Pancreas (tissue), 10 donors: ENCODE measurements at regions not wholly inside any gene's neighbourhood (a gene's known extent, or its start where the extent isn't known, plus 50 kb on each side); places are given as distances from the start of the nearest gene placed in this dataset.

ENCODE experiments used
- ATAC-seq, 4 donors: fragments of 200-7000 bp; cut with Tn5 transposase; one replicate each; pipeline versions ENCODE4 v1.8.0 to v1.9.1; 2020; ENCODE audit warnings: mild to moderate bottlenecking in 4 of 4, moderate library complexity in 4 of 4
- DNase-seq, 6 donors: peaks; one replicate each; pipeline ENCODE4 v3.0.0-alpha.2; 2020
- FAIRE-seq: peaks from 2 replicates; lab custom pipeline; 2012; peaks lifted over from hg19 to GRCh38; lab: Jason Lieb, UNC
- H3K27ac ChIP-seq, 4 donors: fragments of 200-600 bp; sonication (generic); 1 replicate in 3 of 4; 2 replicates in 1 of 4; pipeline versions ENCODE4 v1.5.0 to v1.8.0; 2020
- H3K27me3 ChIP-seq, 4 donors: fragments of 200-600 bp; one replicate each; pipeline ENCODE4 v1.8.0; 2021
- H3K36me3 ChIP-seq, 3 donors: fragments of 200-600 bp; sonication (generic) in 1 of 3; one replicate each; pipeline versions ENCODE4 v1.5.0 to v1.8.0; 2020 to 2021
- H3K4me1 ChIP-seq, 3 donors: fragments of 200-600 bp; one replicate each; pipeline ENCODE4 v1.8.0; 2021
- H3K4me3 ChIP-seq, 4 donors: fragments of 200-600 bp; sonication (generic) in 2 of 4; one replicate each; pipeline versions ENCODE4 v1.5.0 to v1.8.0; 2020 to 2021
- H3K9me3 ChIP-seq, 4 donors: fragments of 200-600 bp; one replicate each; pipeline ENCODE4 v1.8.0; 2021
- WGBS, 2 donors: extraction: QIAGEN DNeasy Blood & Tissue Kit; methylation state at CpG; one replicate each; pipeline ENCODE4 v1.1.7; 2013; 5-methylcytosine and 5-hydroxymethylcytosine counted together
- intact Hi-C, 3 donors: fragments of 100-400 bp; cut with DNase I; formaldehyde crosslinking; loops; one replicate each; pipeline versions ENCODE4 v1.11.1 to v1.14.2; 2022
- TF ChIP-seq, protein P1 (sequence below), 4 donors: fragments of 200-600 bp; sonication (generic) in 3 of 4; IDR thresholded peaks; one replicate each; pipeline versions ENCODE4 v1.5.0 to v1.8.0; 2021; ENCODE audit warnings: antibody characterized with exemption in 4 of 4
- donor health status: healthy with polysubstance abuse.
- donor health status: DM: no; HTN: no; CAD: no; lungs with moderate emphysema.
- donor health status: DM: no; HTN: no; CAD: no.
- donor health status: control.
- donor health status: control.
- donor health status: Bipolar disorder and iron deficiency.
- donor health status: DM: yes; HTN: yes; CAD: no.
- donor health status: DM: no; HTN: no; CAD: no.
- donor health status: DM: no; HTN: no; CAD: no.
- donor health status: DM: yes; HTN: yes; CAD: no.

DNA sequence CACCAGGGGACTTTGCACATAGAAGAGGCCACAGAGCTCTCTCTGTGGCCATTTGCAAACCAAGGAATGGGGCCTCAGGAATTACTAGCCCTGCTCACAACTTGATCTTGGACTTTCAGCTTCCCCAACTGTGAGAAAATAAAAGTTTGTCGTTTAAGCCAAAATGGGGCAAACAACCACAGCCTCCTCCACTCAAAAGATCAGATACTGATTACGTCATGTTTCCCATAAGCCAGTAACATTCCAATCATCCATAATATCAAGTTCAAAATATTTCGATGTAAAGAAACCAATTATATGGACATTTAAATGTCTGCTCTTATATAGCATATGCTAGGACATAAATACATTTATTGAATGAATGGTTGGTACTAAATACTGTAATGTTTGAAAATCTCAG, 307.5 kb upstream of the HAND2 start:
- H3K27me3 ChIP-seq, result no peaks in the 10 kb centered on the region
- no peaks in the 10 kb centered on the region for H3K4me1 ChIP-seq
- H3K9me3 ChIP-seq, result no peaks in the 10 kb centered on the region
- no peak overlapping the region for H3K4me3 ChIP-seq
- no peak overlapping the region for H3K27ac ChIP-seq
- intact Hi-C loops, result no loop called here
- DNase-seq (no peak), FAIRE-seq (no peak), ATAC-seq (no peak)
- no peaks in the 10 kb centered on the region for H3K36me3 ChIP-seq
- 69 to 71% methylated on average over 3 of the region's 3 CpGs for WGBS, 2 donors
- TF ChIP-seq, protein P1, sequence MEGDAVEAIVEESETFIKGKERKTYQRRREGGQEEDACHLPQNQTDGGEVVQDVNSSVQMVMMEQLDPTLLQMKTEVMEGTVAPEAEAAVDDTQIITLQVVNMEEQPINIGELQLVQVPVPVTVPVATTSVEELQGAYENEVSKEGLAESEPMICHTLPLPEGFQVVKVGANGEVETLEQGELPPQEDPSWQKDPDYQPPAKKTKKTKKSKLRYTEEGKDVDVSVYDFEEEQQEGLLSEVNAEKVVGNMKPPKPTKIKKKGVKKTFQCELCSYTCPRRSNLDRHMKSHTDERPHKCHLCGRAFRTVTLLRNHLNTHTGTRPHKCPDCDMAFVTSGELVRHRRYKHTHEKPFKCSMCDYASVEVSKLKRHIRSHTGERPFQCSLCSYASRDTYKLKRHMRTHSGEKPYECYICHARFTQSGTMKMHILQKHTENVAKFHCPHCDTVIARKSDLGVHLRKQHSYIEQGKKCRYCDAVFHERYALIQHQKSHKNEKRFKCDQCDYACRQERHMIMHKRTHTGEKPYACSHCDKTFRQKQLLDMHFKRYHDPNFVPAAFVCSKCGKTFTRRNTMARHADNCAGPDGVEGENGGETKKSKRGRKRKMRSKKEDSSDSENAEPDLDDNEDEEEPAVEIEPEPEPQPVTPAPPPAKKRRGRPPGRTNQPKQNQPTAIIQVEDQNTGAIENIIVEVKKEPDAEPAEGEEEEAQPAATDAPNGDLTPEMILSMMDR (IDR thresholded peaks at IDR 0.05), result no peak

DNA sequence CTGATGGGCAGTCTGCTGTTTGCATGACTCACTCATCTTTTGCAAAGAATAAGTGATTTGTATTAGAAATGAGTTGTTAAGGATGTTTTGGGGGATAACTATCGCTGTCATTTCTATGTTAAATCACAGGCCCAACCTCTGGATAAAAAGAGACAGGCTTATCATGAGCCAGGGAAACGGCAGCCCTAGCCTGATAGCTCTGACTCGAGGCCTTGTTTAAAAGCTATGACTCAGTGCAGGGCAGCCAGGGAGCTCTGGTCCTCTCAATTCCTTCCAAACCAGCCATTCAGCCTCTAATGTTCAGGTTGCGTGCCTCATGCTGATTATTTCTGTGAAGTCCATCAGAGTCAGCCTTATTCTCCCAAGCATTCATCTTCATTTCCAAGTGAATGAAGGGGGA, 305.9 kb upstream of the HAND2 start:
- 58 to 62% methylated on average over 4 of the region's 4 CpGs for whole genome bisulfite sequencing, 2 donors
- DNase-seq (no peak), FAIRE-seq (no peak), ATAC-seq (no peak)
- no peaks in the 10 kb centered on the region for H3K36me3 ChIP-seq
- H3K4me3 ChIP-seq, result no peak overlapping the region
- no peaks in the 10 kb centered on the region for H3K4me1 ChIP-seq
- no peaks in the 10 kb centered on the region for H3K9me3 ChIP-seq
- TF ChIP-seq, protein P1 (IDR thresholded peaks at IDR 0.05), result no peak
- intact Hi-C loops, result no loop called here
- no peaks in the 10 kb centered on the region for H3K27me3 ChIP-seq
- H3K27ac ChIP-seq, result no peak overlapping the region

DNA sequence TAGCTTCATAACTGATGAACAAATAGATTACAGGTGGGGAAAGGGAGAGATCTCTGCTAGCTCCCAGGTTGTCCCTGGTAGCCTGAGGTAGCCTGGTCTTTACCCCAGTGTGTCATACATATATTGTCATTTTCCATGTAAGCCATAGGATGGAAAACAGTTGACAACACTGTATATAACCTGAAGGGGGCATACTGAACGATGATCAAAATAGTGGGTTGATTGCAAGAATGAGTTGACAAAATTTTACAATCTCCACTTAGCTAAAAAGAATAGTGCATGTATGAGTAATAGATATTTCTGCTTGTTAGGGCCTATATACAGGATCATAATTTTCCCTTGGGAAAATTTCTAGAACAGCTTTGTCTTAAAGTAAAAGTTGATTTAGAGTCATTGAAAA, 304.1 kb upstream of the HAND2 start:
- H3K9me3 ChIP-seq, result no peaks in the 10 kb centered on the region
- no peak overlapping the region for H3K4me3 ChIP-seq
- H3K27me3 ChIP-seq, result no peaks in the 10 kb centered on the region
- intact Hi-C loops, result no loop called here
- no peak for DNase-seq
- H3K4me1 ChIP-seq, result no peaks in the 10 kb centered on the region
- no peak for FAIRE-seq
- TF ChIP-seq, protein P1 (IDR thresholded peaks at IDR 0.05), result no peak
- no peaks in the 10 kb centered on the region for H3K36me3 ChIP-seq
- ATAC-seq, result no peak
- H3K27ac ChIP-seq, result no peak overlapping the region
- WGBS, 2 donors, result 55 to 68% methylated on average over 1 of the region's 1 CpG

DNA sequence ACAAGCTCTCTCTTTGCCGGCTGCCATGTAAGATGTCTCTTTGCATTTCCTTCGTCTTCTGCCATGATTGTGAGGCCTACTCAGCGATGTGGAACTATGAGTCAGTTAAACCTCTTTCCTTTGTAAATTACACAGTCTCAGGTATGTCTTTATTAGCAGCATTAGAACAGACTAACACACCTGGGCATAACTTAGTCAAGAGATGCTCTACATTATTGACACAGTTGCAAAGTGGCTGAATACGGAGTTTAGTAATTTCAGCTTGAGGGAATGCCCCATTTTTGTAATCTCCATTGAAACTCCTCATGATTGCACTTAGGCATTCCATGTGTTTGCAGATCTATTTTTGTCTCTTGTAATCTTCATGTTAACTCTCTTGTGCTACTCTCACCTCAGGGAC, 299.5 kb upstream of the HAND2 start:
- Histone ChIP-seq H3K27ac (no peak overlapping the region), H3K27me3 (no peaks in the 10 kb centered on the region), H3K36me3 (no peaks in the 10 kb centered on the region), H3K9me3 (no peaks in the 10 kb centered on the region), H3K4me3 (no peak overlapping the region), H3K4me1 (no peaks in the 10 kb centered on the region)
- WGBS, 2 donors, result 83 to 91% methylated on average over 4 of the region's 4 CpGs
- no peak for DNase-seq
- intact Hi-C loops, result no loop called here
- no peak for ATAC-seq
- TF ChIP-seq, protein P1 (IDR thresholded peaks at IDR 0.05), result no peak
- no peak for FAIRE-seq

DNA sequence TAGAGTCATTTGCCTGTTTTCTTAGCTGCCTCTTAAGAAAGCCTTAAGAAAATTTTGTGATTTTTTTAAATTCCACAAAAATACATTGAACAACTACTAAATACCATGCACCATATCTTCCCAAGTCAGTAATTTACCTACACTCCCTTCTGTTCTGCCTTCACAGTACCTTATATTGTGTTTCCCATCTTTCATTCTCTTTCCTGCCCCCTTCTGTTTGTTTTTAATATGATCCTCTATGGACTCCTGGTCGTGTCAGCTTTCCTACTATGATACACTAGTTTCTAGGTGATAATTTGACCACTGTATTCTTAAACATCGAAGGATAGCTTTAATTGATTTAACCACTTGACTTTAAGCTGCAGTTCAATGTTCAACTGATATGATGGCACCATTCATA, 297.7 kb upstream of the HAND2 start:
- TF ChIP-seq, protein P1 (IDR thresholded peaks at IDR 0.05), result no peak
- Histone ChIP-seq H3K36me3 (no peaks in the 10 kb centered on the region), H3K27ac (no peak overlapping the region), H3K9me3 (no peaks in the 10 kb centered on the region), H3K4me1 (no peaks in the 10 kb centered on the region), H3K27me3 (no peaks in the 10 kb centered on the region), H3K4me3 (no peak overlapping the region)
- DNase-seq (no peak), ATAC-seq (no peak), FAIRE-seq (no peak)
- intact Hi-C loops, result no loop called here
- 31 to 47% methylated on average over 2 of the region's 2 CpGs for WGBS, 2 donors
